Colonic mucosa (tissue), 4 donors: ENCODE measurements at regions not wholly inside any gene's neighbourhood (a gene's known extent, or its start where the extent isn't known, plus 50 kb on each side); places are given as distances from the start of the nearest gene placed in this dataset.

Source experiments
- DNase-seq: peaks from one replicate; pipeline ENCODE4 v3.0.0-alpha.2; 2020
- H3K27ac ChIP-seq: fragments of 200-600 bp; one replicate; pipeline ENCODE4 v1.8.0; 2021
- H3K27me3 ChIP-seq: fragments of 200-600 bp; one replicate; pipeline ENCODE4 v1.8.0; 2021
- H3K36me3 ChIP-seq: fragments of 200-600 bp; one replicate; pipeline ENCODE4 v1.8.0; 2021
- H3K4me1 ChIP-seq: fragments of 200-600 bp; one replicate; pipeline ENCODE4 v1.8.0; 2021; ENCODE audit warnings: mild to moderate bottlenecking
- H3K4me3 ChIP-seq: fragments of 200-600 bp; one replicate; pipeline ENCODE4 v1.8.0; 2021
- H3K9ac ChIP-seq, 2 donors: one replicate each; pipeline ENCODE4 v1.7.0; 2013; ENCODE audit warnings: control low read depth in 2 of 2, low read depth in 2 of 2, low read length in 2 of 2
- H3K9me3 ChIP-seq: fragments of 200-600 bp; one replicate; pipeline ENCODE4 v1.8.0; 2021
- CTCF ChIP-seq: fragments of 200-600 bp; IDR thresholded peaks from one replicate; pipeline ENCODE4 v1.8.0; 2022; ENCODE audit warnings: antibody characterized with exemption, mild to moderate bottlenecking
- intact Hi-C: fragments of 100-400 bp; cut with DNase I; formaldehyde crosslinking; loops from one replicate; pipeline ENCODE4 v1.14.1; 2022
- donor health status: healthy.
- donor health status: DM: no; HTN: no; CAD: no.
- donor health status: DM: no; HTN: no; CAD: no.

DNA sequence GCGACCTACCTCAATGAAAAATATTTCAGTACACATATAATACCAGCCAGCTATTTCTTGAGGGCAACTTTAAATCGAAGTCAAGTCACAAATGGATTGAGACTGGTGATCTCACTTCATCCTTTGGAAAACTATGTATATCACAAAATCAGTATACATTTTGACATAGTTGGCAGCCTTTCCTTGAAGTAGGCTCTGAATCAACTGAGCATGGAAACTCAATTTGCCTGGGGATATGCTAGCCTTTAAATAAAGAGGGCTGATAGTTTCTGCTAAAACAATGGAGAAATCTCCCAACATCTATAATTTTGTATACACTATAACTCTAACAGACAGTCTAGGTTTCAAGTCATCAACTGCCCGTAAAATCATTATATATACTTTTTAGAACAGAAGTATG lies 282.8 kb upstream of the TENM3 start:
- Histone ChIP-seq H3K4me1 (no peaks in the 10 kb centered on the region), H3K4me3 (no peak overlapping the region), H3K36me3 (no peaks in the 10 kb centered on the region), H3K27me3 (no peaks in the 10 kb centered on the region), H3K27ac (no peak overlapping the region), H3K9me3 (no peaks in the 10 kb centered on the region), H3K9ac (no peak overlapping the region)
- DNase-seq: no peak
- no peak for TF ChIP-seq CTCF
- intact Hi-C loops: no loop called here

GRCh38 chr4:181962321-181962720 lies 280.9 kb upstream of the TENM3 start:
- no peak for DNase-seq
- TF ChIP-seq CTCF: no peak
- Histone ChIP-seq H3K4me1 (no peaks in the 10 kb centered on the region), H3K27ac (no peak overlapping the region), H3K9me3 (no peaks in the 10 kb centered on the region), H3K27me3 (no peaks in the 10 kb centered on the region), H3K4me3 (no peak overlapping the region), H3K36me3 (no peaks in the 10 kb centered on the region), H3K9ac (no peak overlapping the region)
- intact Hi-C loops: no loop called here

DNA sequence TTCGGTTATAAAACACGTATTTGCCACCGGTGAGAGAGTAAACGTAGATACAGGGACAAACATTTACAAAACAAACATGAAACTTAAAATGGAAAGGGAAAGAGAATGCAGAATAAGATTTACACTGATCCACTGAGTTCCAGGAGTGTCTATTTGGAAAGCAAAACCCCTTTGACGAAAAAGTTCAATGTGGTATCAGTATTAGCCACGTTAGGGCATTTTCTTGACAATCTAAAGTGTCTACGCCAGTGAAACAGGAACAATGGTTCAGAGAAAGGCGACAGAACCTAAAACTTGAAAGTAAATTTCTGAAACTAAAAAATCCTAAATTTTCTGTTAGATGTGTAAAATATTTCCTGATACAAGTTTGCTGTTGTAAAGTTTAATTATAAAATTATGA lies 278.5 kb upstream of the TENM3 start:
- no peaks in the 10 kb centered on the region for H3K27me3 ChIP-seq
- no peaks in the 10 kb centered on the region for H3K4me1 ChIP-seq
- no peaks in the 10 kb centered on the region for H3K36me3 ChIP-seq
- DNase-seq: no peak
- no peak overlapping the region for H3K9ac ChIP-seq
- no peak for TF ChIP-seq CTCF
- H3K4me3 ChIP-seq: no peak overlapping the region
- no peak overlapping the region for H3K27ac ChIP-seq
- intact Hi-C loops: no loop called here
- H3K9me3 ChIP-seq: no peaks in the 10 kb centered on the region

GRCh38 chr4:181966104-181966551 lies 277.1 kb upstream of the TENM3 start:
- no peak overlapping the region for H3K4me3 ChIP-seq
- no peak overlapping the region for H3K9ac ChIP-seq
- H3K27ac ChIP-seq: no peak overlapping the region
- intact Hi-C loops: no loop called here
- H3K36me3 ChIP-seq: no peaks in the 10 kb centered on the region
- no peaks in the 10 kb centered on the region for H3K27me3 ChIP-seq
- TF ChIP-seq CTCF: no peak
- no peak for DNase-seq
- no peaks in the 10 kb centered on the region for H3K4me1 ChIP-seq
- H3K9me3 ChIP-seq: no peaks in the 10 kb centered on the region

GRCh38 chr4:181967401-181967800 lies 275.8 kb upstream of the TENM3 start:
- H3K4me3 ChIP-seq: no peak overlapping the region
- DNase-seq: no peak
- H3K9me3 ChIP-seq: no peaks in the 10 kb centered on the region
- TF ChIP-seq CTCF: no peak
- H3K36me3 ChIP-seq: no peaks in the 10 kb centered on the region
- no peaks in the 10 kb centered on the region for H3K4me1 ChIP-seq
- no peak overlapping the region for H3K9ac ChIP-seq
- intact Hi-C loops: no loop called here
- H3K27me3 ChIP-seq: no peaks in the 10 kb centered on the region
- no peak overlapping the region for H3K27ac ChIP-seq

DNA sequence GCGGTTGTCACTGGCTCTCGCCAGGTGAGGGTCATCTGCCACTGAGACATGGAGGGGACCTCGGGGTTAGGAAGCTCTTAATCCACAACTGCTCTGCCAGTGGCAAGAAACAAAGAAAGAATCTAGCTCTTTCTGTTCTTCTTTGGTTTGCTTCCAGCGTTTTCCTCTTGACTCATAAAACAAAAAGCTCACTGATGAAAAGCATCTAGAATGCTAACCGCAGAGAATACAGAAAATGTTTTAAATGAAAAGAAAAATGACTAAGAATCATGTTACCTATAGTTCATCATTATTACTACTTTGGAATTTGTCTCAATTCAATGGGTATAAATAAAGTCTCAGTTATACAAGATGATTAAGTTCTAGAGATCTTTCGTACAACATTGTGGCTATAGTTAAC lies 274.8 kb upstream of the TENM3 start:
- intact Hi-C loops: no loop called here
- no peak overlapping the region for H3K9ac ChIP-seq
- H3K27me3 ChIP-seq: no peaks in the 10 kb centered on the region
- TF ChIP-seq CTCF: no peak
- H3K36me3 ChIP-seq: no peaks in the 10 kb centered on the region
- H3K9me3 ChIP-seq: no peaks in the 10 kb centered on the region
- no peak overlapping the region for H3K4me3 ChIP-seq
- H3K4me1 ChIP-seq: no peaks in the 10 kb centered on the region
- DNase-seq: no peak
- no peak overlapping the region for H3K27ac ChIP-seq
